22Rv1 (cell line): ENCODE measurements at regions not wholly inside any gene's neighbourhood (a gene's known extent, or its start where the extent isn't known, plus 50 kb on each side); places are given as distances from the start of the nearest gene placed in this dataset.

Experiments
- ZFX ChIP-seq: fragments of 450-650 bp; IDR thresholded peaks from 2 replicates; pipeline ENCODE4 v1.6.1; 2017; ENCODE audit warnings: antibody characterized with exemption, borderline replicate concordance
- TF ChIP-seq, protein P1 (sequence below): fragments of 450-650 bp; IDR thresholded peaks from 2 replicates; pipeline ENCODE4 v1.5.1; 2017; ENCODE audit warnings: mild to moderate bottlenecking

DNA sequence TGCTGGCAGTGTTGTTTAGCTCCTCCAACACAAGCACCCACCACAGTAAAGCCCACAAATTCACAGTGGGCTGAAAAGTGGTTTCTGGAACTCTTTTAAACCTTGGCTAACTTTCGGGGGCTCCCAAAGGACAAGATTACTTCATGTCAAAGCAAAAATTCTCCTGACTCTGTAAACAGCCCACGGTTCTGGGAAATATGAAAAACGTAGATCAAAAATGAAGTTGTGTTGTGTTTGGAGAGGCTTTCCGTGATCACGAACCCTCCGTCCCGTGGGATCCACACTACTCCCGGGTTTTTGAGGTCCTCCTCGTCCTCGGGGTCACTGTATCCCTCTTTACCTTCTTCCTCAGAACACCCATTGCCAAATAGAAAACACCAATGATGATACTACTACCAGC is 159.0 kb upstream of the RUNX1 start:
- TF ChIP-seq, protein P1, sequence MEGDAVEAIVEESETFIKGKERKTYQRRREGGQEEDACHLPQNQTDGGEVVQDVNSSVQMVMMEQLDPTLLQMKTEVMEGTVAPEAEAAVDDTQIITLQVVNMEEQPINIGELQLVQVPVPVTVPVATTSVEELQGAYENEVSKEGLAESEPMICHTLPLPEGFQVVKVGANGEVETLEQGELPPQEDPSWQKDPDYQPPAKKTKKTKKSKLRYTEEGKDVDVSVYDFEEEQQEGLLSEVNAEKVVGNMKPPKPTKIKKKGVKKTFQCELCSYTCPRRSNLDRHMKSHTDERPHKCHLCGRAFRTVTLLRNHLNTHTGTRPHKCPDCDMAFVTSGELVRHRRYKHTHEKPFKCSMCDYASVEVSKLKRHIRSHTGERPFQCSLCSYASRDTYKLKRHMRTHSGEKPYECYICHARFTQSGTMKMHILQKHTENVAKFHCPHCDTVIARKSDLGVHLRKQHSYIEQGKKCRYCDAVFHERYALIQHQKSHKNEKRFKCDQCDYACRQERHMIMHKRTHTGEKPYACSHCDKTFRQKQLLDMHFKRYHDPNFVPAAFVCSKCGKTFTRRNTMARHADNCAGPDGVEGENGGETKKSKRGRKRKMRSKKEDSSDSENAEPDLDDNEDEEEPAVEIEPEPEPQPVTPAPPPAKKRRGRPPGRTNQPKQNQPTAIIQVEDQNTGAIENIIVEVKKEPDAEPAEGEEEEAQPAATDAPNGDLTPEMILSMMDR, result no peak
- no peak for TF ChIP-seq ZFX
